K562 (cell line): ENCODE measurements at regions not wholly inside any gene's neighbourhood (a gene's known extent, or its start where the extent isn't known, plus 50 kb on each side); places are given as distances from the start of the nearest gene placed in this dataset.

Experiments used
- ATAC-seq: fragments of 200-7000 bp; cut with Tn5 transposase; 3 replicates; pipeline ENCODE4 v1.9.1; 2020; ENCODE audit warnings: moderate library complexity
- BruUV-seq: library from RNA; stranded (reverse); fragments of 400-500 nt; replicated peaks from 2 replicates; lab custom pipeline; 2021; lab: Mats Ljungman, UMichigan
- CTCF ChIA-PET: fragments of 300-600 bp; formaldehyde crosslinking; extraction: SDS; loops from one replicate; lab custom pipeline; 2021; ENCODE audit warnings: low intra/inter-chr PET ratio; lab: Yijun Ruan, JAX
- POLR2A ChIA-PET: fragments of 300-600, 350-650 bp; sonication (Branson Sonifier 250); formaldehyde crosslinking; extraction: SDS; loops from one replicate; lab custom pipeline; 2021; ENCODE audit warnings: antibody characterized with exemption, inconsistent platforms; lab: Yijun Ruan, JAX
- DNase-seq, 4 experiments: peaks; one replicate each; pipeline versions ENCODE4 v3.0.0 to v3.0.0-alpha.2; 2011 to 2018; ENCODE audit warnings: low spot score in 3 of 4, mixed read lengths in 3 of 4; ENCODE audit errors: extremely low read depth in 1 of 4
- FAIRE-seq: peaks from 2 replicates; lab custom pipeline; 2011; peaks lifted over from hg19 to GRCh38; lab: Jason Lieb, UNC
- H2AFZ ChIP-seq: 2 replicates; pipeline ENCODE4 v1.6.0; 2011; ENCODE audit warnings: low read depth, low read length, control low read depth, inconsistent platforms
- H3K27ac ChIP-seq: fragments of 200-600 bp; 3 replicates; pipeline ENCODE4 v1.8.0; 2011; ENCODE audit warnings: low read depth, mild to moderate bottlenecking, control low read depth, inconsistent platforms, low read length, moderate library complexity, mixed read lengths; ENCODE audit errors: extremely low read depth
- H3K27me3 ChIP-seq, 2 experiments: fragments of 300-600 bp in 1 of 2; 2 replicates in 1 of 2; 3 replicates in 1 of 2; pipeline versions ENCODE4 v1.6.0 to v1.8.0; 2011; ENCODE audit warnings: inconsistent platforms in 2 of 2, low read length in 2 of 2, mild to moderate bottlenecking in 1 of 2, mixed read lengths in 1 of 2, moderate library complexity in 1 of 2; ENCODE audit not compliant: control insufficient read depth in 2 of 2, insufficient read depth in 2 of 2
- H3K36me3 ChIP-seq: fragments of 300-600 bp; 3 replicates; pipeline ENCODE4 v1.8.0; 2011; ENCODE audit warnings: mild to moderate bottlenecking, low read length, inconsistent platforms; ENCODE audit not compliant: control insufficient read depth, insufficient read depth
- H3K4me1 ChIP-seq, 2 experiments: fragments of 200-600 bp in 1 of 2; replicated peaks in 1 of 2; 2 replicates in 1 of 2; 3 replicates in 1 of 2; pipeline versions ENCODE4 v1.5.1 to v1.8.0; 2011; ENCODE audit warnings: inconsistent platforms in 2 of 2, low read length in 2 of 2, mild to moderate bottlenecking in 1 of 2, mixed read lengths in 1 of 2, moderate library complexity in 1 of 2; ENCODE audit not compliant: control insufficient read depth in 2 of 2, insufficient read depth in 2 of 2
- H3K4me2 ChIP-seq: 2 replicates; pipeline ENCODE4 v1.6.1; 2011; ENCODE audit warnings: low read length, control low read depth, inconsistent platforms, mixed read lengths; ENCODE audit not compliant: insufficient read depth
- H3K4me3 ChIP-seq: fragments of 200-600 bp; sonication (generic), shearing (Covaris generic); 2 replicates; pipeline ENCODE4 v1.5.1; 2016; ENCODE audit warnings: control low read depth, inconsistent platforms
- H3K79me2 ChIP-seq: fragments of 200-600 bp; 3 replicates; pipeline ENCODE4 v1.8.0; 2011; ENCODE audit warnings: low read length, inconsistent platforms; ENCODE audit not compliant: control insufficient read depth, insufficient read depth
- H3K9ac ChIP-seq, 2 experiments: 2 replicates each; pipeline versions ENCODE4 v1.6.0 to v1.6.1; 2011; ENCODE audit warnings: low read depth in 2 of 2, low read length in 2 of 2, control low read depth in 1 of 2, inconsistent platforms in 1 of 2, mild to moderate bottlenecking in 1 of 2, mixed read lengths in 1 of 2; ENCODE audit not compliant: insufficient read depth in 1 of 2
- H3K9me1 ChIP-seq: one replicate; pipeline ENCODE4 v1.6.0; 2011; ENCODE audit warnings: inconsistent platforms, mild to moderate bottlenecking, low read length, moderate library complexity; ENCODE audit not compliant: control insufficient read depth, insufficient read depth
- H3K9me3 ChIP-seq: replicated peaks from 2 replicates; pipeline ENCODE4 v1.5.1; 2011; ENCODE audit warnings: low read depth, low read length, inconsistent platforms; ENCODE audit not compliant: control insufficient read depth, insufficient read depth
- H4K20me1 ChIP-seq: replicated peaks from 2 replicates; pipeline ENCODE4 v1.6.1; 2011; ENCODE audit warnings: low read length, inconsistent platforms, mixed read lengths; ENCODE audit not compliant: control insufficient read depth, insufficient read depth
- GTF2A2 ChIP-seq: IDR thresholded peaks from 2 replicates; pipeline ENCODE4 v1.6.1; 2016; ENCODE audit warnings: mild to moderate bottlenecking, missing genetic modification characterization, missing compliant biosample characterization
- HBP1 ChIP-seq: fragments of 450-650 bp; formaldehyde crosslinking; IDR thresholded peaks from 2 replicates; pipeline ENCODE4 v1.4.0; 2022; ENCODE audit warnings: missing genetic modification characterization
- NCOA1 ChIP-seq: fragments of 450-650 bp; IDR thresholded peaks from 2 replicates; pipeline ENCODE4 v1.6.1; 2016; ENCODE audit warnings: low read depth
- NFIC ChIP-seq: fragments of 450-650 bp; IDR thresholded peaks from 2 replicates; pipeline ENCODE4 v1.6.1; 2017; ENCODE audit warnings: mild to moderate bottlenecking, inconsistent platforms
- RUNX1 ChIP-seq: sonication (generic); IDR thresholded peaks from 2 replicates; pipeline ENCODE4 v1.6.1; 2016; ENCODE audit warnings: antibody characterized with exemption, low read depth
- TBP ChIP-seq: optimal IDR thresholded peaks from 2 replicates; pipeline ENCODE3; 2011; ENCODE audit warnings: low read depth, low read length, improper control_type of control experiment
- ZEB2 ChIP-seq: fragments of 450-650 bp; IDR thresholded peaks from 2 replicates; pipeline ENCODE4 v1.6.1; 2016
- ZNF431 ChIP-seq: sonication (generic); formaldehyde crosslinking; IDR thresholded peaks from 2 replicates; pipeline ENCODE4 v1.8.0; 2022; ENCODE audit warnings: mild to moderate bottlenecking, missing genetic modification reagents
- WGBS: fragments of 100-300 bp; shearing (Covaris generic); methylation state at CpG from one replicate; pipeline ENCODE4 v1.1.6; 2016; ENCODE audit warnings: low coverage, mixed read lengths; ENCODE audit not compliant: insufficient coverage; ENCODE audit errors: missing lambda C conversion rate; 5-methylcytosine and 5-hydroxymethylcytosine counted together
- in situ Hi-C: fragments of 300-500 bp; cut with MboI; formaldehyde crosslinking; loops from 4 replicates; pipeline ENCODE4 v1.15.0; 2018; ENCODE audit warnings: inconsistent platforms, mixed read lengths
- intact Hi-C: fragments of 100-400 bp; cut with micrococcal nuclease; formaldehyde crosslinking; loops from 2 replicates; pipeline ENCODE4 v1.14.2; 2022
- TF ChIP-seq, protein P1 (sequence below): fragments of 450-650 bp; formaldehyde crosslinking; IDR thresholded peaks from 2 replicates; pipeline ENCODE4 v1.4.0; 2020; ENCODE audit warnings: mild to moderate bottlenecking, moderate library complexity

DNA sequence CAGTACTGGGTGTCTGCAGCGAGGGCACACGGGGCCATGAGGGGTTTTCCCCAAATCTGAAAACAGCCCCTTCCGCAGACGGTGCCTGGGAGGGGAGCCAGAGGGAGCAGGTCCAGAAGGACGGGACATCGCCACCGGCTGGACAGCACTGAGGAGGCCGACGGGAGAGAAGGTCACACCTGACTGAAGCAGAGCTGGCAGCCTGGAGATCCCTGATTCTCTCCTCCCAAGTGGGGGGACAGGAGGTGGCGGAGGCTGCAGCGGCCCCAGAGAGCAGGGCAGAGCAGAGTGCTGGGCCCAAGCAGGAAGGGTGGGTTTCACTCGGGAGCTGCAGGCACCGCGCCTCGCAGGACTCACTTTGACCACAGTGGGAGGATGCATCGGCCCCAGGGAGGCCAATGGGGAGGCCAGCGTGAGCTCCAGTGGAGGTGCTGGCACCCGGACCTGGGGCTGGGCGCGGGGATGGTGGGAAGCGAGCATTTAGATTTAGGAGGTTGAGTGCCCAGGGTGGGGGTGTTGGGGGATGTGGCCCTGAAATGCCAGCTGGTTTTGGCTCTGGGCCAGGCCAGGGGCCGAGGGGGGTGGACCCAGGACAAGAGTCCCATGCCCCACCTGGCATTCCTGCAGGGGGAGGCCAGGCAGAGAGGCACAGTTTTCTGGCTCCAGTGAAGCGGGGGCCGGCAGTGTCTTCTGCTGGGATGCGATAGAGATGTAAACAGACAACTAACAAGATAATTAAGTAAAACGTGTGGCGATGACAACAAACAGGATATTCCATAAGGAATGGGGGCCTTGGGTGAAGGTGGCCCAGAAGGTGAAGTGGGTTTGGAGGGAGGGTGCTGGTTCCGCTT, 92.3 kb upstream of the FGF3 start:
- in situ Hi-C loops (loop anchor here (5.0 kb wide), 1 partner anchor 286 kb away; no protein-coding TSS in a partner anchor), intact Hi-C loops (loop anchor here (2.0 to 10.0 kb wide), 2 partner anchors 279 to 563 kb away; no protein-coding TSS in a partner anchor)
- no TSS peak for BruUV-seq

GRCh38 chr11:69912161-69912910, 93.1 kb upstream of the FGF3 start:
- Histone ChIP-seq H3K36me3 (no peaks in the 10 kb centered on the region), H3K4me3 (no peak overlapping the region), H3K4me2 (no peak overlapping the region), H3K9me1 (no peaks in the 10 kb centered on the region), H3K27me3 (peaks cover 5 to 41% of the 10 kb centered on the region in 2 experiments; a peak in 4 of 5 replicates), H3K27ac (no peak overlapping the region), H3K4me1 (peaks cover 0 to 50% of the 10 kb centered on the region in 2 experiments; a peak in 2 of 5 replicates), H3K9me3 (no peaks in the 10 kb centered on the region), H4K20me1 (peaks cover 19% of the 10 kb centered on the region), H2AFZ (no peak overlapping the region), H3K9ac (no peak overlapping the region; a peak in 1 of 4 replicates), H3K79me2 (no peaks in the 10 kb centered on the region)
- BruUV-seq = no TSS peak
- ChIA-PET POLR2A (interaction anchor here (0.6 to 0.7 kb wide), 3 partner anchors 11 to 199 kb away, joined by 3 to 4 read pairs (median 3); no protein-coding TSS in a partner anchor), CTCF (no interaction called here)
- intact Hi-C loops (loop anchor here (10.0 kb wide), 1 partner anchor 562 kb away; no protein-coding TSS in a partner anchor), in situ Hi-C loops (loop anchor here (5.0 kb wide), 1 partner anchor 285 kb away; no protein-coding TSS in a partner anchor)
- WGBS = 21% methylated on average over 21 of the region's 22 CpGs
- no peak for ATAC-seq
- DNase-seq = no peak
- no peak for FAIRE-seq
- TF ChIP-seq ZEB2 (no peak), GTF2A2 (tag) (no peak), NFIC (peak; percentile 78), TBP (no peak), NCOA1 (no peak), HBP1 (CRISPR knock-in tag) (no peak), ZNF431 (CRISPR knock-in tag) (no peak)
- TF ChIP-seq, protein P1, sequence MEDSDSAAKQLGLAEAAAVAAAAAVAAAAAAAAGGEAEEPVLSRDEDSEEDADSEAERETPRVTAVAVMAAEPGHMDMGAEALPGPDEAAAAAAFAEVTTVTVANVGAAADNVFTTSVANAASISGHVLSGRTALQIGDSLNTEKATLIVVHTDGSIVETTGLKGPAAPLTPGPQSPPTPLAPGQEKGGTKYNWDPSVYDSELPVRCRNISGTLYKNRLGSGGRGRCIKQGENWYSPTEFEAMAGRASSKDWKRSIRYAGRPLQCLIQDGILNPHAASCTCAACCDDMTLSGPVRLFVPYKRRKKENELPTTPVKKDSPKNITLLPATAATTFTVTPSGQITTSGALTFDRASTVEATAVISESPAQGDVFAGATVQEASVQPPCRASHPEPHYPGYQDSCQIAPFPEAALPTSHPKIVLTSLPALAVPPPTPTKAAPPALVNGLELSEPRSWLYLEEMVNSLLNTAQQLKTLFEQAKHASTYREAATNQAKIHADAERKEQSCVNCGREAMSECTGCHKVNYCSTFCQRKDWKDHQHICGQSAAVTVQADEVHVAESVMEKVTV (CRISPR knock-in tag) = no peak

More for the DNA sequence above, 92.3 kb upstream of the FGF3 start:
- Histone ChIP-seq H3K79me2 (no peaks in the 10 kb centered on the region), H3K27me3 (peaks cover 5 to 46% of the 10 kb centered on the region in 2 experiments; a peak in 4 of 5 replicates), H3K4me2 (no peak overlapping the region), H3K36me3 (no peaks in the 10 kb centered on the region), H3K4me3 (no peak overlapping the region), H2AFZ (no peak overlapping the region), H3K9ac (peak overlapping the region in 1 of 2 experiments; percentile 58; a peak in 1 of 4 replicates), H3K27ac (no peak overlapping the region), H3K9me3 (no peaks in the 10 kb centered on the region), H4K20me1 (peaks cover 19% of the 10 kb centered on the region), H3K9me1 (no peaks in the 10 kb centered on the region), H3K4me1 (peaks cover under 1 to 51% of the 10 kb centered on the region in 2 experiments; a peak in 3 of 5 replicates)
- POLR2A ChIA-PET = interaction anchor here (0.5 to 0.7 kb wide), 3 partner anchors 11 to 46 kb away, joined by 3 read pairs; no protein-coding TSS in a partner anchor
- no peak for DNase-seq
- CTCF ChIA-PET = no interaction called here
- FAIRE-seq = no peak
- whole genome bisulfite sequencing = 11% methylated on average over 19 of the region's 28 CpGs
- no peak for TF ChIP-seq RUNX1
- peak; percentile 74 for TF ChIP-seq NFIC
- peak; percentile 9; the same call in 1 of the 3 replicates for ATAC-seq
